ENCODE measurements at regions not wholly inside any gene's neighbourhood (a gene's known extent, or its start where the extent isn't known, plus 50 kb on each side); places are given as distances from the start of the nearest gene placed in this dataset.

DNA sequence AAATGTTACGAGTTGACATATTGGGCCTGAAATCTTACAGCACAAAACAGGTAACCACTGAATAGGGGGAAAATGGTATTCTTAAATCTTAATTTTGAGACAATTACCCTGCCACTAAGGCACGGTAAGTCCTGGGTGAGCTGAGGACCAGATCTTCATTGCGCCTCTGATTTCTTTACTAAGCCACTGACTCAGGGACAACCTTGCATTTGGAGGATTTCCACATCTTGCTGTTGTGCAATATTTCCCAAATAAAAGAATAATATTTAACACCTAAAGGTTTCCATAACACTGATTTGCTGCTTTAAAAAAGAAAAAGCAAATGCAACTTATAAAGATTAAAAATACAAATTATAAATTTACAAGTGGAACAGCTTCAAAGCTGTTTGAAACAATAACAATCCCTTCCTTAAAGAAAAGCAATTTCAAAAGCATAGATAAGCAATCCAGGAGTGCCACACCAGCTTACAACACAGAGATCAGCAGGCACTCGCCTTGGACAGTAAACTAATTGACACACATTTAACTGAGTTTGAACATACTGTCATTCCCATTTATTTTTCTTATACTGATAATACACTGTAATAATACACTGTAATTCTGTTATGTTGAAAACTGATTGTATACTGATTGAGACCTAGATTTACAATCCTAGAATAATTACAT is 79.6 kb upstream of the DOCK9 start:
- Histone ChIP-seq H3K27me3 (ENCODE audit: low read depth, low read length) (no peaks in the 10 kb centered on the region), H3K4me2 (ENCODE audit: low read length) (no peak overlapping the region), H3K27ac (ENCODE audit: low read length) (no peak overlapping the region), H3K9me3 (ENCODE audit: insufficient read depth, low read length) (no peaks in the 10 kb centered on the region), H3K79me2 (ENCODE audit: low read length) (no peaks in the 10 kb centered on the region), H2AFZ (ENCODE audit: low read depth, low read length) (no peak overlapping the region), H4K20me1 (ENCODE audit: insufficient read depth, low read length) (no peaks in the 10 kb centered on the region), H3K4me1 (ENCODE audit: low read length) (no peaks in the 10 kb centered on the region), H3K4me3 (ENCODE audit: low read length) (no peak overlapping the region), H3K9ac (ENCODE audit: low read length) (no peak overlapping the region), H3K36me3 (replicated peaks; ENCODE audit: low read depth, low read length) (no peaks in the 10 kb centered on the region)
- no peak for TF ChIP-seq EZH2phosphoT487 (IDR thresholded peaks at IDR 0.05; ENCODE audit: low read depth)
- TF ChIP-seq, protein P1, sequence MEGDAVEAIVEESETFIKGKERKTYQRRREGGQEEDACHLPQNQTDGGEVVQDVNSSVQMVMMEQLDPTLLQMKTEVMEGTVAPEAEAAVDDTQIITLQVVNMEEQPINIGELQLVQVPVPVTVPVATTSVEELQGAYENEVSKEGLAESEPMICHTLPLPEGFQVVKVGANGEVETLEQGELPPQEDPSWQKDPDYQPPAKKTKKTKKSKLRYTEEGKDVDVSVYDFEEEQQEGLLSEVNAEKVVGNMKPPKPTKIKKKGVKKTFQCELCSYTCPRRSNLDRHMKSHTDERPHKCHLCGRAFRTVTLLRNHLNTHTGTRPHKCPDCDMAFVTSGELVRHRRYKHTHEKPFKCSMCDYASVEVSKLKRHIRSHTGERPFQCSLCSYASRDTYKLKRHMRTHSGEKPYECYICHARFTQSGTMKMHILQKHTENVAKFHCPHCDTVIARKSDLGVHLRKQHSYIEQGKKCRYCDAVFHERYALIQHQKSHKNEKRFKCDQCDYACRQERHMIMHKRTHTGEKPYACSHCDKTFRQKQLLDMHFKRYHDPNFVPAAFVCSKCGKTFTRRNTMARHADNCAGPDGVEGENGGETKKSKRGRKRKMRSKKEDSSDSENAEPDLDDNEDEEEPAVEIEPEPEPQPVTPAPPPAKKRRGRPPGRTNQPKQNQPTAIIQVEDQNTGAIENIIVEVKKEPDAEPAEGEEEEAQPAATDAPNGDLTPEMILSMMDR (IDR thresholded peaks at IDR 0.05; ENCODE audit: low read depth, low read length), result no peak

DNA sequence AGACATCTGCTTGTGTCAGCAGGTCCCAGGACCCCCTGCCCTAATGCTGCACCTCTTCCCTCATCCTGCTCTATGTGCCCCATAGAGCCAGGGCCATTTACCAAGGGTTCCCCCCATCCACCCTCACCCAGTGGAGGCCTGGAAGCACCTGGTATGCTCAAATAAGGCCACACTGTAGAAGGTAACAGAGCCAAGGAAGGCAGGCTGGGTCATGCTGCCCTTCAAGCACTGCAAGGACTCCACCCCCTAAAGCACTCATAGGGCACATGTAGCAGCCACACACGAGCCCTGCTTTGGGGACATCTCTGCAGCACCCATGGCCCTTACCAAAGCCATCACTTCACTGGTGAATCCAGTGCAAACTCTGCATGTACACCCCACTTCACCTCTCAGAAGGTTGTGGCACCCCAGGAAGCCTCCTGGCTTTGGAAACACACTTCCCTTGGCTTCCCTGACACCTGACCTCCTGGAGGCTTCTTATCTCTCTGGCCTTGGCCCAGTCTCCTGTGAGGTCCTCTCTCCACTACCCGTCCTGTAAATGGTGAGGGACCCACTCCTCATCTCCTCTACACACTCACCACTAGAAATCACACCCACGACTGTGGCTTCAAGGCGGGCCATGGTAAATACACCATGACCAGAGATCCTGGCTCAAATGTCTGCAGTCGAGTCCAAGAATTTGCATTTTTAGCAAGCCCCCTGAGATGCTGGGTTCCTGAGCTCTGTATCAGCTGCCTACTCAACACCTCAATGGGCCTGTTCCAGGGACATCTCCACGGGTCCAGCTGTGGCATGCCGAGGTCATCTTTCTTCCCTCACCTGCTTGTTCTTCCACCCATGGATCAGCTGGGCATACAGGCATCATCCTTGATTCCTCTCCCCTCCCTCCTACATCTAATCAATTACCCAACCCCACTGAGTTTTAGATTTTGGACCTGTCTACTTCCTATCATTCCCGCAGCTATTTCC is 80.9 kb upstream of the DOCK9 start:
- Histone ChIP-seq H3K79me2 (ENCODE audit: low read length) (no peaks in the 10 kb centered on the region), H3K9me3 (ENCODE audit: insufficient read depth, low read length) (no peaks in the 10 kb centered on the region), H3K36me3 (replicated peaks; ENCODE audit: low read depth, low read length) (no peaks in the 10 kb centered on the region), H3K4me2 (ENCODE audit: low read length) (no peak overlapping the region), H3K27ac (ENCODE audit: low read length) (no peak overlapping the region), H2AFZ (ENCODE audit: low read depth, low read length) (no peak overlapping the region), H3K4me1 (ENCODE audit: low read length) (peaks cover 2% of the 10 kb centered on the region), H3K9ac (ENCODE audit: low read length) (no peak overlapping the region), H3K27me3 (ENCODE audit: low read depth, low read length) (no peaks in the 10 kb centered on the region), H4K20me1 (ENCODE audit: insufficient read depth, low read length) (no peaks in the 10 kb centered on the region), H3K4me3 (ENCODE audit: low read length) (no peak overlapping the region)
- TF ChIP-seq, protein P1 (IDR thresholded peaks at IDR 0.05; ENCODE audit: low read depth, low read length), result no peak
- no peak for TF ChIP-seq EZH2phosphoT487 (IDR thresholded peaks at IDR 0.05; ENCODE audit: low read depth)

DNA sequence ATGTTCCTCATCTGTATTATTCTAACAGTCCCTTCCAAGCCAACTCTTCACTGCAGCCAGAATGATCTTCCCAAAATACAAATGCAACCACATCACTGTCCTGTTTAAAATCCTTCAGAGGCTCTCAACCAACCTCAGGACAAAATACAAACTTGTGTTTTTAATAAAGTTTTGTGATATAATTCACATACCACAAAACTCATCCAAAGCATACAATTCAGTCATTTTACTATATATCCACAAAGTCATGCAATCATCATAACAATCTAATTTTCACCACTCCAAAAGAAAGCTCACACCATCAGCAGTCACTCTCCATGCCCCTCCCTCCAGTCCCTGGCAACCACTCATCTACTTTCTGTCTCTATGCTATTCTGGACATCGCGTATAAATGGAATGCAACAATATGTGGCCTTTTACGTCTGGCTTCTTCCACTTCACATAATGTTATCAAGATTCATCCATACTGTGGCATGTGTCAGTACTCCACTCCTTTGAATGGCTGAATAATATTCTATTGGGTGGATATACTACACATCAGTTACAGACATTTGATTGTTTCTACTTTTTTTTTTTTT is 81.7 kb upstream of the DOCK9 start:
- Histone ChIP-seq H3K4me1 (ENCODE audit: low read length) (peaks cover 9% of the 10 kb centered on the region), H4K20me1 (ENCODE audit: insufficient read depth, low read length) (no peaks in the 10 kb centered on the region), H3K4me2 (ENCODE audit: low read length) (no peak overlapping the region), H3K27ac (ENCODE audit: low read length) (no peak overlapping the region), H3K9me3 (ENCODE audit: insufficient read depth, low read length) (no peaks in the 10 kb centered on the region), H3K79me2 (ENCODE audit: low read length) (no peaks in the 10 kb centered on the region), H3K4me3 (ENCODE audit: low read length) (no peak overlapping the region), H3K27me3 (ENCODE audit: low read depth, low read length) (no peaks in the 10 kb centered on the region), H2AFZ (ENCODE audit: low read depth, low read length) (no peak overlapping the region), H3K36me3 (replicated peaks; ENCODE audit: low read depth, low read length) (no peaks in the 10 kb centered on the region), H3K9ac (ENCODE audit: low read length) (no peak overlapping the region)
- no peak for TF ChIP-seq EZH2phosphoT487 (IDR thresholded peaks at IDR 0.05; ENCODE audit: low read depth)
- TF ChIP-seq, protein P1 (IDR thresholded peaks at IDR 0.05; ENCODE audit: low read depth, low read length), result no peak

DNA sequence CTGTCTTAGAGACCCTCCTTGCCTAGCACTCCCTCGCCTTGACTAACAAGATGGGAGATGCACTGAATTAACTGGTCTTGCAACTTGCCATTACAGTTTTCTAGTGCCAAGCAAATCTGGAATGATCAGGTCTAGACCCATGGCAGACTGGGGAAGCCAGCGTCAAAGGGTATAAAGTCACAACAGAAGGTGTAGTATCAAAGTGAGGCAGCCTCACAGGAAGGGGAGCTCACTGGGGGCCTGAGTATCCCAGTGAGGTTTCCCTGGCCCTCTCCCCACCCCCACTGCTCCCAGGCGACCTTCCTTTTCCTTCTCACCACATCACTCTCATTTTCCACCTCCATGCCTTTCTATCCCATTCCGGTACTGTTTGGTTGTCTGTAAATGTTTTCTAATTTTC is 83.5 kb upstream of the DOCK9 start:
- H3K79me2 ChIP-seq (ENCODE audit: low read length), result no peaks in the 10 kb centered on the region
- no peak overlapping the region for H3K9ac ChIP-seq (ENCODE audit: low read length)
- H3K36me3 ChIP-seq (replicated peaks; ENCODE audit: low read depth, low read length), result no peaks in the 10 kb centered on the region
- H3K4me2 ChIP-seq (ENCODE audit: low read length), result no peak overlapping the region
- H3K27ac ChIP-seq (ENCODE audit: low read length), result no peak overlapping the region
- TF ChIP-seq, protein P1 (IDR thresholded peaks at IDR 0.05; ENCODE audit: low read depth, low read length), result no peak
- no peak for TF ChIP-seq EZH2phosphoT487 (IDR thresholded peaks at IDR 0.05; ENCODE audit: low read depth)
- H3K4me3 ChIP-seq (ENCODE audit: low read length), result no peak overlapping the region
- no peaks in the 10 kb centered on the region for H3K9me3 ChIP-seq (ENCODE audit: insufficient read depth, low read length)
- peaks cover 9% of the 10 kb centered on the region for H3K4me1 ChIP-seq (ENCODE audit: low read length)
- no peak overlapping the region for H2AFZ ChIP-seq (ENCODE audit: low read depth, low read length)
- no peaks in the 10 kb centered on the region for H4K20me1 ChIP-seq (ENCODE audit: insufficient read depth, low read length)
- H3K27me3 ChIP-seq (ENCODE audit: low read depth, low read length), result no peaks in the 10 kb centered on the region

Measured in OCI-LY3 (cell line).